CD14-positive monocyte (primary cell): ENCODE measurements at regions not wholly inside any gene's neighbourhood (a gene's known extent, or its start where the extent isn't known, plus 50 kb on each side); places are given as distances from the start of the nearest gene placed in this dataset.

Source experiments
- DNase-seq, 3 donors: peaks; one replicate each; pipeline ENCODE4 v3.0.0-alpha.2; 2011 to 2022
- H2AFZ ChIP-seq: 2 replicates; pipeline ENCODE4 v1.6.0; 2012; ENCODE audit warnings: mild to moderate bottlenecking, low read depth, low read length, inconsistent platforms; ENCODE audit not compliant: insufficient read depth, poor library complexity, severe bottlenecking
- H3K27ac ChIP-seq, 2 donors: 1 replicate in 1 of 2; 2 replicates in 1 of 2; pipeline ENCODE4 v1.5.1; 2012 to 2013; ENCODE audit warnings: low read length in 2 of 2, control low read depth in 1 of 2, inconsistent platforms in 1 of 2, low read depth in 1 of 2, mild to moderate bottlenecking in 1 of 2
- H3K27me3 ChIP-seq, 2 donors: one replicate each; pipeline versions ENCODE4 v1.6.0 to v1.6.1; 2011 to 2013; ENCODE audit warnings: low read length in 2 of 2; ENCODE audit not compliant: control insufficient read depth in 2 of 2, insufficient read depth in 2 of 2
- H3K36me3 ChIP-seq, 2 donors: replicated peaks in 1 of 2; 1 replicate in 1 of 2; 2 replicates in 1 of 2; pipeline versions ENCODE4 v1.5.1 to v1.6.1; 2012 to 2013; ENCODE audit warnings: low read length in 2 of 2, control low read depth in 1 of 2, inconsistent platforms in 1 of 2, mild to moderate bottlenecking in 1 of 2; ENCODE audit not compliant: insufficient read depth in 2 of 2, control insufficient read depth in 1 of 2
- H3K4me1 ChIP-seq, 2 donors: 1 replicate in 1 of 2; 2 replicates in 1 of 2; pipeline versions ENCODE4 v1.5.1 to v1.6.1; 2012 to 2013; ENCODE audit warnings: low read length in 2 of 2, control low read depth in 1 of 2, inconsistent platforms in 1 of 2, mild to moderate bottlenecking in 1 of 2, moderate library complexity in 1 of 2; ENCODE audit not compliant: insufficient read depth in 2 of 2, control insufficient read depth in 1 of 2
- H3K4me2 ChIP-seq: replicated peaks from 2 replicates; pipeline ENCODE3; 2012; ENCODE audit warnings: low read length, moderate library complexity, mild to moderate bottlenecking; ENCODE audit not compliant: poor library complexity, severe bottlenecking; ENCODE audit errors: extremely low read depth
- H3K4me3 ChIP-seq, 3 experiments: fragments of 200-600 bp in 1 of 3; sonication (generic) in 1 of 3; replicated peaks in 1 of 3; 1 replicate in 2 of 3; 2 replicates in 1 of 3; pipeline ENCODE4 v1.5.1; 2011 to 2013; ENCODE audit warnings: low read length in 3 of 3, mild to moderate bottlenecking in 3 of 3, control low read depth in 2 of 3, low read depth in 2 of 3, inconsistent platforms in 1 of 3, moderate library complexity in 1 of 3
- H3K79me2 ChIP-seq: 2 replicates; pipeline ENCODE4 v1.6.0; 2012; ENCODE audit warnings: mild to moderate bottlenecking, control low read depth, inconsistent platforms, low read length, moderate library complexity; ENCODE audit not compliant: insufficient read depth
- H3K9ac ChIP-seq: 2 replicates; pipeline ENCODE4 v1.6.0; 2017; ENCODE audit warnings: low read length, mild to moderate bottlenecking; ENCODE audit not compliant: insufficient read depth, poor library complexity, severe bottlenecking
- H3K9me3 ChIP-seq, 2 donors: replicated peaks in 1 of 2; 1 replicate in 1 of 2; 2 replicates in 1 of 2; pipeline versions ENCODE4 v1.5.1 to v1.6.1; 2012 to 2013; ENCODE audit warnings: low read length in 2 of 2, control low read depth in 1 of 2; ENCODE audit not compliant: control insufficient read depth in 1 of 2, insufficient read depth in 1 of 2
- H4K20me1 ChIP-seq: 2 replicates; pipeline ENCODE4 v1.6.0; 2012; ENCODE audit warnings: mild to moderate bottlenecking, low read length, control low read depth, moderate library complexity; ENCODE audit not compliant: insufficient read depth
- H3K27ac Mint-ChIP-seq, 7 donors: one replicate each; pipeline ENCODE4 v1.8.0; 2020; ENCODE audit warnings: mild to moderate bottlenecking in 7 of 7, mixed read lengths in 7 of 7, moderate library complexity in 6 of 7, inconsistent platforms in 2 of 7
- H3K27me3 Mint-ChIP-seq, 3 donors: one replicate each; pipeline ENCODE4 v1.8.0; 2021 to 2022; ENCODE audit warnings: low read depth in 3 of 3, mild to moderate bottlenecking in 3 of 3, mixed read lengths in 3 of 3, moderate library complexity in 3 of 3, inconsistent platforms in 1 of 3
- H3K36me3 Mint-ChIP-seq, 2 donors: one replicate each; pipeline ENCODE4 v1.8.0; 2020; ENCODE audit warnings: mixed read lengths in 2 of 2, inconsistent platforms in 1 of 2, mild to moderate bottlenecking in 1 of 2
- H3K4me1 Mint-ChIP-seq: one replicate; pipeline ENCODE4 v1.8.0; 2020; ENCODE audit warnings: mild to moderate bottlenecking, mixed read lengths
- H3K4me3 Mint-ChIP-seq, 2 donors: one replicate each; pipeline ENCODE4 v1.8.0; 2020; ENCODE audit warnings: mild to moderate bottlenecking in 2 of 2, mixed read lengths in 2 of 2, moderate library complexity in 1 of 2
- H3K9me3 Mint-ChIP-seq, 7 donors: one replicate each; pipeline ENCODE4 v1.8.0; 2020 to 2022; ENCODE audit warnings: mixed read lengths in 7 of 7, mild to moderate bottlenecking in 6 of 7, moderate library complexity in 6 of 7, inconsistent platforms in 2 of 7
- WGBS: methylation state at CpG from one replicate; pipeline ENCODE4 v1.1.5; 2013; ENCODE audit warnings: missing lambda C conversion rate; ENCODE audit not compliant: insufficient coverage; 5-methylcytosine and 5-hydroxymethylcytosine counted together
- intact Hi-C, 2 donors: fragments of 100-400 bp; cut with micrococcal nuclease; formaldehyde crosslinking; loops; one replicate each; pipeline versions ENCODE4 v1.15.0 to v1.15.1; 2023
- TF ChIP-seq, protein P1 (sequence below): fragments of 200-600 bp; IDR thresholded peaks from one replicate; pipeline ENCODE4 v1.8.0; 2022; ENCODE audit warnings: antibody characterized with exemption, mild to moderate bottlenecking

DNA sequence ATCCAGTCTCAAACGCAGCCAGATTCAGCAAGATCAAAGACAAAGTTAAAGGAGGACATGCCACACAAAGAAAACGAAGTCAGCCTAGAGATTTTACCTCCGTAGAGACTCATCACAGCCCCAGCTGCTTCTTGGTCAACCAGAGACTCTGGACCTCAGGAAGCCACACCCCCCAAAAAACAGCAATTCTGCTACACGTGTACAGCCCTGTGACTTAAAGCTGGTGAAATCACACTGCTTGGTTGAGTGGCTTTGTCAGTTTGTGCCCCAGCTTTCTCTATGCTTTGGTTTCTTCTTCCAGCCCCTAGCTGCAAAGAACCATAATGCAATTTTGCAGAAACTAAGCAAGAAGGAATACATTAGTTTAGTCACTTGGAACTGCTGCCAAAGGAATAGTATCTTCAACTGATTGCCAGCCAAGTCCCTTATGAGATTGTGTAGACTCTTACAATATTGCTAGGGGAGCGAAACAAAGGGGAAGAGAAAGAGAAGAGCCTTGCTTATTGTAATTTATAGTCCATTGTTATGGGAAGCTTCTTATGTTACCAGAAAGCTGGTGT is 158.8 kb upstream of the ZNF462 start:
- Histone ChIP-seq H3K9ac (no peak overlapping the region), H2AFZ (no peak overlapping the region), H3K36me3 (no peaks in the 10 kb centered on the region), H3K9me3 (peaks cover 0 to 2% of the 10 kb centered on the region in 2 donors), H3K4me1 (no peaks in the 10 kb centered on the region), H3K79me2 (no peaks in the 10 kb centered on the region), H3K4me3 (no peak overlapping the region), H3K4me2 (no peak overlapping the region), H4K20me1 (no peaks in the 10 kb centered on the region), H3K27ac (no peak overlapping the region), H3K27me3 (no peaks in the 10 kb centered on the region)
- Mint-ChIP-seq H3K9me3 (peaks cover 0 to 24% (median 7%) of the 10 kb centered on the region in 7 donors), H3K4me1 (no peaks in the 10 kb centered on the region), H3K27ac (no peak overlapping the region), H3K4me3 (no peak overlapping the region), H3K36me3 (no peaks in the 10 kb centered on the region), H3K27me3 (peaks cover 0 to 1% (median 0%) of the 10 kb centered on the region in 3 donors)
- TF ChIP-seq, protein P1, sequence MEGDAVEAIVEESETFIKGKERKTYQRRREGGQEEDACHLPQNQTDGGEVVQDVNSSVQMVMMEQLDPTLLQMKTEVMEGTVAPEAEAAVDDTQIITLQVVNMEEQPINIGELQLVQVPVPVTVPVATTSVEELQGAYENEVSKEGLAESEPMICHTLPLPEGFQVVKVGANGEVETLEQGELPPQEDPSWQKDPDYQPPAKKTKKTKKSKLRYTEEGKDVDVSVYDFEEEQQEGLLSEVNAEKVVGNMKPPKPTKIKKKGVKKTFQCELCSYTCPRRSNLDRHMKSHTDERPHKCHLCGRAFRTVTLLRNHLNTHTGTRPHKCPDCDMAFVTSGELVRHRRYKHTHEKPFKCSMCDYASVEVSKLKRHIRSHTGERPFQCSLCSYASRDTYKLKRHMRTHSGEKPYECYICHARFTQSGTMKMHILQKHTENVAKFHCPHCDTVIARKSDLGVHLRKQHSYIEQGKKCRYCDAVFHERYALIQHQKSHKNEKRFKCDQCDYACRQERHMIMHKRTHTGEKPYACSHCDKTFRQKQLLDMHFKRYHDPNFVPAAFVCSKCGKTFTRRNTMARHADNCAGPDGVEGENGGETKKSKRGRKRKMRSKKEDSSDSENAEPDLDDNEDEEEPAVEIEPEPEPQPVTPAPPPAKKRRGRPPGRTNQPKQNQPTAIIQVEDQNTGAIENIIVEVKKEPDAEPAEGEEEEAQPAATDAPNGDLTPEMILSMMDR: no peak
- intact Hi-C loops: no loop called here
- WGBS: 83% methylated on average over 1 of the region's 5 CpGs
- no peak for DNase-seq

GRCh38 chr9:106707291-106707690 is 155.7 kb upstream of the ZNF462 start:
- no peaks in the 10 kb centered on the region for H3K4me1 Mint-ChIP-seq
- no peaks in the 10 kb centered on the region for H3K27me3 Mint-ChIP-seq
- TF ChIP-seq, protein P1: no peak
- H3K27me3 ChIP-seq: no peaks in the 10 kb centered on the region
- H3K36me3 ChIP-seq: no peaks in the 10 kb centered on the region
- H3K9me3 ChIP-seq: peaks cover 0 to 2% of the 10 kb centered on the region in 2 donors
- DNase-seq: no peak
- H3K4me3 Mint-ChIP-seq: no peak overlapping the region
- no peak overlapping the region for H3K4me3 ChIP-seq
- no peak overlapping the region for H3K27ac ChIP-seq
- no peaks in the 10 kb centered on the region for H3K36me3 Mint-ChIP-seq
- H3K27ac Mint-ChIP-seq: no peak overlapping the region
- H4K20me1 ChIP-seq: no peaks in the 10 kb centered on the region
- no CpG with 5 or more reads among the region's 1 CpG for WGBS
- H3K4me1 ChIP-seq: no peaks in the 10 kb centered on the region
- H3K4me2 ChIP-seq: no peak overlapping the region
- H3K9ac ChIP-seq: no peak overlapping the region
- H2AFZ ChIP-seq: no peak overlapping the region
- no peaks in the 10 kb centered on the region for H3K79me2 ChIP-seq
- H3K9me3 Mint-ChIP-seq: peaks cover 0 to 22% (median 7%) of the 10 kb centered on the region in 7 donors
- intact Hi-C loops: no loop called here
